Activated T-helper 17 cell treated with anti-CD3 and anti-CD28 coated beads, Interleukin-2, amount 50 U/mL, for 72 hours (primary cell): ENCODE measurements at regions not wholly inside any gene's neighbourhood (a gene's known extent, or its start where the extent isn't known, plus 50 kb on each side); places are given as distances from the start of the nearest gene placed in this dataset.

Experiments used
- ATAC-seq: fragments of 150-1000 bp; cut with Tn5 transposase; replicated peaks from 2 replicates; pipeline ENCODE4 v1.10.0; 2021; ENCODE audit warnings: mild to moderate bottlenecking, moderate library complexity
- H3K27ac Mint-ChIP-seq: one replicate; pipeline ENCODE4 v1.8.0; 2022; ENCODE audit warnings: mixed read lengths
- H3K27me3 Mint-ChIP-seq: one replicate; pipeline ENCODE4 v1.8.0; 2022; ENCODE audit warnings: mixed read lengths
- H3K36me3 Mint-ChIP-seq: one replicate; pipeline ENCODE4 v1.8.0; 2022; ENCODE audit warnings: low read depth, mild to moderate bottlenecking, mixed read lengths
- H3K4me1 Mint-ChIP-seq: one replicate; pipeline ENCODE4 v1.8.0; 2022; ENCODE audit warnings: mixed read lengths
- H3K4me3 Mint-ChIP-seq: one replicate; pipeline ENCODE4 v1.8.0; 2022; ENCODE audit warnings: mild to moderate bottlenecking, mixed read lengths
- H3K9me3 Mint-ChIP-seq: one replicate; pipeline ENCODE4 v1.8.0; 2022; ENCODE audit warnings: mixed read lengths

DNA sequence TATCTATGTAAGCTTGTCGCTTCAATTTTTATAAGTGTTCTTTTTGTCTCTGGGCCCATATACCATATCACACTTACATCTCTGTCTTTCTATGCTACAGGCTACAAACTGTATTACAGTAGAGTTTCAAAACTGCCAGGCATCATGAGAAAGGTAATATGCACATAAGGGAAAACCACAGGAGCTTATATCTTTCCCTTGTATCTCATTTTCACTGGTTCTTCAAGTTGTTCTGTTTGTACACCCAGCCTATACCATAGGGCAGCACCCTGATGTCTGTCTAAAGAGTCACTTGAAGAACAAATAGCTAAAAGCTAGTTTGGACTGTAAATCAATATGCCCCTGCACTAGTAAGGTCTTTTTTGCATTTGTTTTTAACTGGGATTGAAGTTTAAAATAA, 366.7 kb downstream of the FIGN start:
- H3K27me3 Mint-ChIP-seq, result no peaks in the 10 kb centered on the region
- H3K4me1 Mint-ChIP-seq, result no peaks in the 10 kb centered on the region
- peaks cover 11% of the 10 kb centered on the region for H3K9me3 Mint-ChIP-seq
- ATAC-seq, result no peak
- no peaks in the 10 kb centered on the region for H3K36me3 Mint-ChIP-seq
- H3K4me3 Mint-ChIP-seq, result no peak overlapping the region
- H3K27ac Mint-ChIP-seq, result no peak overlapping the region

DNA sequence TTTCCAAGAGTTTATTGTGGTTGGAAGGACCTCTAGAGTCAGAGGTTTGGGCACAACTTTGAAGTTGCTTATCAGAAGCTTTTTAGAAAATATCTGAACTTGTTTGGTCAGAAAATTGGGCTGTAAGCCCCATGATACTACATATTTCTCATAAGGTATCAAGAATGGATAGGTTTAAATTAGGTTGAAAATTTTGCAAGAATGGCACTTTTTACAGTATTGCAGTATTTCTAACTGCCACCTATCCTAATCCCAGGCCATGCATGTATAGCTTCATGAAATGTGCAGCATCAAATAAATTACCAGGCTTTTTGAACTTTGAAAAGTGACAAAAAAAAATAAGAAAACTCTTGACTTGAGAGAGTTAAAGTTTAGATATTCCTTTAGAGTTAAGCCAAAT, 367.2 kb downstream of the FIGN start:
- Mint-ChIP-seq H3K27ac (no peak overlapping the region), H3K4me3 (no peak overlapping the region), H3K9me3 (peaks cover 11% of the 10 kb centered on the region), H3K4me1 (no peaks in the 10 kb centered on the region), H3K36me3 (no peaks in the 10 kb centered on the region), H3K27me3 (no peaks in the 10 kb centered on the region)
- no peak for ATAC-seq

DNA sequence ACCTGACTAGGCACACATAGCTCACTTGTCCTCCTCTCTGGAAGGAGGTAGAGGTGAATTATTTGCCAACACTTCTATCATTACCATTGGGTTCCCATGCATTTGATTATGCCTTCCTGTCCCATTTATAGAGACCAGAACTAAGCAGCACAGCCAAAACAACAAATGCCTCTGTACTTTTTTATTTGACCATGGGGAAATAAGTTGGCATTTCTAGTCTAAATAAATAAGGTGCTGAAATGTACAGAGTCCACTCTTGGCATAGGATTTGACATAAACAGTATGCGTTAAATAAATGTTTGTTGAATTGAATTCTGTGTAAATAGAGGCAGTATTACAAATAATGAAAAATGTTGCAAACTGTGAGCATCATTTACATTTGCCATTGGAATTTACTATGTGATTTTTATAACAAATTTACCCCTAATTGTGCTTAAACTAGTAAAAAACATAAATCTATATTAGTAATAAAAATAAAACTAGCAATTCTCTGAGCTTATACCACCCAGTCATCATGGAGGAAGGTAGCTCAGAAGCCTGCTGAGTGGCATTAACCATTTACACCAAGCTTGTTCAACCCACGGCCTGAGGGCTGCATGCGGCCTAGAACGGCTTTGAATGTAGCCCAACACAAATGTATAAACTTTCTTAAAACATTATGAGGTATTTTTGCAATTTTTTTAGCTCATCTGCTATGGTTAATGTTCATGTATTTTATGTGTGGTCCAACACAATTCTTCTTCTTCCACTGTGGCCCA, 367.8 kb downstream of the FIGN start:
- no peak overlapping the region for H3K27ac Mint-ChIP-seq
- no peak overlapping the region for H3K4me3 Mint-ChIP-seq
- H3K9me3 Mint-ChIP-seq, result peaks cover 11% of the 10 kb centered on the region
- no peak for ATAC-seq
- H3K36me3 Mint-ChIP-seq, result no peaks in the 10 kb centered on the region
- H3K27me3 Mint-ChIP-seq, result no peaks in the 10 kb centered on the region
- H3K4me1 Mint-ChIP-seq, result no peaks in the 10 kb centered on the region

DNA sequence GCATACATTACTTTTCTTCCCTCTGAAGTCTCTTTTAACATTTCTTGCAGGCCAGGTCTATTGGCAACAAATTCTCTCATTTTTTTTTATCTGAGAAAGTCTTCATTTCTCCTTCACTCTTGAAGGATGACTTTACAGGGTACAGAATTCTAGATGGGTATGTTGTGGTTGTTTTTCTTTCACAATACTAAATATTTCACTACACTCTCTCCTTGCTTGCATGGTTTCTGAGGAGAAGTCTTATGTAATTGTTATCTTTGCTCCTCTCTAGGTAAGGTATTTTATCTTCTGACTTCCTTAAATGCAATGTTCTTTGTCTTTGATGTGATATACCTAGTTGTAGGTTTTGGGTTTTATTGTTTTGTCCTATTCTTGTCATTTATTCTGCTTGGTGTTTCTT, 371.1 kb downstream of the FIGN start:
- H3K4me1 Mint-ChIP-seq, result no peaks in the 10 kb centered on the region
- ATAC-seq, result no peak

DNA sequence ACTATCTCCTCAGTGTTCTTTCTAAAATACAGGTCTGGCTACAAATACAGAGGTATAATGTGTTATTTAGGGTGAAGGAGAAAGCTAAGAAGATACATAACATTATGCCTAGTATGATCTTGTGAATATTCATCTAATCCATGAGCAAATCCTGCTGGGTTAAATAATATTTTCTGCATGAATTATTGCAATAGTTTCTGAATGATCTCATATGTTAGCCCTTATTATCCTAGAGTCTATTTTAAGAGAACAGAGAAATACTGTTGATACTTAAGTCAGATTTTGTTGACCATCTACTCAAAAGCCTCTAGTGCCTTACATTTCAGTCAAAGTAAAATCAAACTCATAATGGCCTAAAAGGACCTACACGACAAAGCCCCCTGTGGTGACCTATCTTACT, 382.3 kb downstream of the FIGN start:
- Mint-ChIP-seq H3K27me3 (peaks cover 3% of the 10 kb centered on the region), H3K9me3 (peaks cover 5% of the 10 kb centered on the region), H3K4me1 (no peaks in the 10 kb centered on the region), H3K36me3 (no peaks in the 10 kb centered on the region), H3K27ac (no peak overlapping the region), H3K4me3 (no peak overlapping the region)
- ATAC-seq, result no peak

More for the DNA sequence above, 371.1 kb downstream of the FIGN start:
- Mint-ChIP-seq H3K27ac (no peak overlapping the region), H3K36me3 (no peaks in the 10 kb centered on the region), H3K27me3 (no peaks in the 10 kb centered on the region), H3K4me3 (no peak overlapping the region), H3K9me3 (no peaks in the 10 kb centered on the region)

DNA sequence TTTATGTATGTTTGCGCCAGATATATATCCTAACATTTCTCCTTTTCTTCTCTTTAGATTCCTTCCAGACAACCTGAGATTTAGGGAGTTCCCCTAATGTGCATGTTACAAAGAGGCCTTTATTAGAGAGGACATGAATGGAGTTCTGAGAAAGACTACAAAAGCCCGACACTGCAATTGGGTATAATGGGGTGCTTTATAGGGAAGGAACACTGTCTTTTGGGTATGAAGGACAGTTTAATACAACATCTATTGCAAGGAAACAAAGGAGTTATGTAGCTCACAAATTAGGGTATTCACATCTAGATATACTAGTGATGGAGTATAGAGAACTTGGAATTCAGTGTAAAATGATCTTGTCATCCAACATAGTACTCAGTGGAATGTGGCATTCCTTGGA, 383.8 kb downstream of the FIGN start:
- Mint-ChIP-seq H3K27me3 (peaks cover 4% of the 10 kb centered on the region), H3K4me1 (no peaks in the 10 kb centered on the region), H3K27ac (no peak overlapping the region), H3K9me3 (no peaks in the 10 kb centered on the region), H3K36me3 (no peaks in the 10 kb centered on the region), H3K4me3 (no peak overlapping the region)
- ATAC-seq, result no peak

DNA sequence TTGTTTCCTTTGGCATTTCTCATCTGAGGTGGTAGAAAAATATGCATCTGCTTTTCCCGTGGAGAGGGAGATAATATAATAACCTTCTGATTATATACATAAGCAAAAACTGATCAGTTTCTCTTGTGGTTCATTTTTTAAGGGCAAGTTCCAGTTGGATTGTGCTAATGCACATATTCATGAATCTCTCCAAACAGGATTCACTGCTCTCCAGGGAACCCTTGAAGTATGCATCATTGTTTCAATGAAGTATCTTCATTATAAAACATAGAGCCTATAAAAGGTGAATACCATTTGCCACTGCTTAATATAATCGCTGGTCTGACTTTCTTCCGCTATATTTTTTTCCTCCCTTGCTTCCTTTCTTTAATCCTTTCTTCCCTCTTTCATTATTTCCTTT, 384.7 kb downstream of the FIGN start:
- no peak overlapping the region for H3K27ac Mint-ChIP-seq
- H3K36me3 Mint-ChIP-seq, result no peaks in the 10 kb centered on the region
- H3K27me3 Mint-ChIP-seq, result peaks cover 4% of the 10 kb centered on the region
- H3K9me3 Mint-ChIP-seq, result no peaks in the 10 kb centered on the region
- H3K4me1 Mint-ChIP-seq, result no peaks in the 10 kb centered on the region
- ATAC-seq, result no peak
- no peak overlapping the region for H3K4me3 Mint-ChIP-seq

DNA sequence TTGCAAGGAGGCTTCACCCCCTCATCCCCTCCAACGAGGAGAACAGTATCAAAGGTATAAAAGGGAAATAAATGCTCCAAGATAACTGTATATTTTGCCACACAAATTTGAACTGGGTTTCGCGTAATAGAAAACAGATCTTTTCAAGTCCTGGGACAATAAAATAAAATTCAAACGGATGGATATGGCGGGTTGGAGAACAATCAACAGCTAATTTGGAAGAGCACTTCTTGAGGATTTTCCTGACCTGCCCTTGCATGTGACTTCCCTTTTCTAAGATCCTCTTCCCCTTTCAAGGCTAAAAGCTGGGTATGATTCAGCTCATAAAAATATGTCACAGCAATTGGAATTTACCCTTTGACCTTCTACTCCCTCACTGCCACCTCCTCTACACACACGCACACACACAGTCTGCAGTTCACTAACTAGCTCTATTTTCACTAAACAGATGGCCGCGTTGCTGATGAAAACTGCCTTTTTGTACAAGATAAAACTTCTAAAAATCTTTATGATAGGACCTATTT, 386.9 kb downstream of the FIGN start:
- H3K4me1 Mint-ChIP-seq, result no peaks in the 10 kb centered on the region
- H3K36me3 Mint-ChIP-seq, result no peaks in the 10 kb centered on the region

DNA sequence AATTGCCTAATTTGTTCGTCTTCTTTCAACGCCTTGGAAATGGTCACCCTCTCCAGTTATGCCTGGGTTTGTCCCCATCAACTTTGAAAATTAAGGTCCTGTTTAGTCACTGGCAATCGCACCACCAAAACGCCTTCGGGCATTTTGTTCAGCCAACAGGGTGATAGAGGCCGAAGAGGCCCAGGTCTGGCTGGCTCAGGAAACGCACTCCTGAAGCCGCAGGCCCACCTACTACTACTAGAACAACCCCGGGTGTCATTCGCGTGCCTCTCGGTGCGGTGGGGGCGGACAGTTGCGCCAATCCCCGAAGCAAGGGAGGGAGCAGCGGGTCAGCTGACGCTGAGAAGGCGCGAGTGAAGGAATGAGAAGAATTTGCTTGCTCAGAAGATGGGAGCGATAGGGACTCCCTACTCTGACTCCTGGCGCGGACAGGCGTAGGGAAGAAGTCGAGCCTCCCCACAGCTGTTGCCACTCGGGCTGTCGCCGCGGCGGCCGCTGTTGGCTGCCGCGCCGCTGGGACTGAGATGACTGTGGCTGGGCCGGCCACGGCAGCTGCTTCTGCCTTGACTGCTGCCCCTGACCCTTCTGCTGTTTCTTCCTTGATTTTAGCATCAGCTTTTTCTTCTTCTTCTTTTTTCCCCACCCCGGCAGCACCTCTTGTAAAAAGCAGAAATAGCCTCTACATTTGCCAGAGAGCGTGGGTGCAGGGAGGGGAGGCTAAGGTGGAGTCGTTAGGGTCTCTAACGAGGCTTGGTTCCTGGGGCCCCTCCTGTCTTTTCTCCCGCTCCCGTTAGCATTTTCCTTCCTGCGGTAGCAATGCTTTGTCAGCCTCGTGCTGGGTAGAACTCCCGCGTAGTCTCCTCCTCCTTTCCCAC, 387.6 kb downstream of the FIGN start:
- peaks cover 4% of the 10 kb centered on the region for H3K27me3 Mint-ChIP-seq
- H3K4me1 Mint-ChIP-seq, result no peaks in the 10 kb centered on the region
- no peak for ATAC-seq
- no peaks in the 10 kb centered on the region for H3K36me3 Mint-ChIP-seq
- H3K27ac Mint-ChIP-seq, result no peak overlapping the region
- H3K4me3 Mint-ChIP-seq, result peak overlapping the region; percentile 14
- no peaks in the 10 kb centered on the region for H3K9me3 Mint-ChIP-seq

More for the DNA sequence above, 386.9 kb downstream of the FIGN start:
- peaks cover 4% of the 10 kb centered on the region for H3K27me3 Mint-ChIP-seq
- peak overlapping the region; percentile 14 for H3K4me3 Mint-ChIP-seq
- ATAC-seq, result no peak
- H3K9me3 Mint-ChIP-seq, result no peaks in the 10 kb centered on the region
- H3K27ac Mint-ChIP-seq, result no peak overlapping the region

DNA sequence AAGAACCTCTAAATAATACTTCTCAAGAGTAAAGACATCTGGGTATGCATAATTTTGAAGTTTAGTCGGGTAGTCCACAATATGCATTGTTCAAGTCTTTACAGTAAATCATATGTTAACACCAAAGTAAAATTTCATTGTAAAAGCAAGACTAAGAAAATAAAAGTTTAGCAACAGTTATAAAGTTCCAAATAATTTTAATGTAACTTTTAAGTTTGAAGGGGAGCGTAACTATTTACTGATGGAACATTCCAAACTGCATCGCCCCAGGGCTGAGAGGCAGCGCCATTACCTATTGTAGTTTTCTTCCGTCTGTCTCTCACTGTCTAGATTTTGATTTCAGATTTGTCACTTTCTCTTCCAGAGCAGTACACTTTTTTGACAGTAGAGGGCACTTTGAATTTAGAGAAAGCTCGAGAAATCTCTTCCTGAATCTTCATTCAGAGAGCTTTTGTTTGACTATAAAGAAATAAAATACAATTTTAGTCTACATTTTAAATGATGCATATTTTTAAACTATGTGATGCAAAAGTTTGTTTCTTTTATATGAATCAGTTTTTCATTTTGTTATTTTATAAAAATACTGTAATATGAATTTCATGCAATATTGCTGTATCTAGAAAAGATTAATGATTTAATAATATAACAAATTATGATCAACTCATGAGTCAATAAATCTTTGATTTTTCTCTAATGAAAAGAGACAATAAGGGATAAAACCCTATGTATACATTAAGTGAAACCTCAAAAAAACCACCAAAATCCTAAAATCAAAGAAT, 389.8 kb downstream of the FIGN start:
- H3K4me3 Mint-ChIP-seq, result no peak overlapping the region
- peaks cover 4% of the 10 kb centered on the region for H3K27me3 Mint-ChIP-seq
- no peak for ATAC-seq
- H3K9me3 Mint-ChIP-seq, result no peaks in the 10 kb centered on the region
- no peak overlapping the region for H3K27ac Mint-ChIP-seq
- H3K4me1 Mint-ChIP-seq, result no peaks in the 10 kb centered on the region
- H3K36me3 Mint-ChIP-seq, result no peaks in the 10 kb centered on the region

DNA sequence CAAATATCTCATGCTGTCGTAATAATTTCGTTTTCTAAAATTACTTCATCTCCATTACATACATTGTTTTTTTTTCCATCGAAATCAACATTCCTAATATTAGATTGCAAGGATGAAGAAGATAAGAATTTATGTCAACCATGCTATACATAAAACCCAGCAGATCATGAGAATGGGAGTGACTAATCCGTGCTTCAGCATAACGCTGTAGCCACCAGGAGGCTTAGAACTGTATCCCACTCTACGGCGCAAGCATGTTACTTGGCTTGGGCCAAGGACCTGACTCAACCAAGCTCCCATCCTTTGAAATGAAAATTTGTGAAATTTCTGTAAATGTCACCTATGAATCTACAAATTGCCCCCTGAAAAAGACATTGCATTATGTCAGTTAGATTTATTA, 392.5 kb downstream of the FIGN start:
- Mint-ChIP-seq H3K27ac (no peak overlapping the region), H3K36me3 (no peaks in the 10 kb centered on the region), H3K4me3 (no peak overlapping the region), H3K9me3 (no peaks in the 10 kb centered on the region), H3K4me1 (no peaks in the 10 kb centered on the region), H3K27me3 (no peaks in the 10 kb centered on the region)
- no peak for ATAC-seq

DNA sequence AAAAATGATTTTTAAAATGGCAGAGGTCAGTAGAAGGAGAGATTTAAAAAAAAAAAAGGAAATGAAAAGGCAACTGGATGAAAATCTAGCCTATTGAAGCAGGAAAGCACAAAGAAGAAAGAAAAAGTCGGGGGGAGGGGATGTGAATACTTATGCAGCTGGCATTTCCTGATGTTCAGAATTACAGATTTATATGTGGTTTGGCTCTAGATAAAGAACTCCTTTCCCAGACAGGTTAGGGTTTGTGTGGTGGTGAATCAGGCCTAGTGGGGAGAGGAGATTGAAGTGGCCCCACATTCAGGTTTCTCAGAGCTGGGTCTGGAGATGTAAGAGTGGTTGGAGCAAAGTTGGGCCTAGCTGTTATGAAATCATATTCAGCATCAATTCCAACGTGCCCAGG, 394.4 kb downstream of the FIGN start:
- H3K4me3 Mint-ChIP-seq, result no peak overlapping the region
- no peaks in the 10 kb centered on the region for H3K36me3 Mint-ChIP-seq
- no peak for ATAC-seq
- no peak overlapping the region for H3K27ac Mint-ChIP-seq
- H3K27me3 Mint-ChIP-seq, result no peaks in the 10 kb centered on the region
- no peaks in the 10 kb centered on the region for H3K4me1 Mint-ChIP-seq
- no peaks in the 10 kb centered on the region for H3K9me3 Mint-ChIP-seq

DNA sequence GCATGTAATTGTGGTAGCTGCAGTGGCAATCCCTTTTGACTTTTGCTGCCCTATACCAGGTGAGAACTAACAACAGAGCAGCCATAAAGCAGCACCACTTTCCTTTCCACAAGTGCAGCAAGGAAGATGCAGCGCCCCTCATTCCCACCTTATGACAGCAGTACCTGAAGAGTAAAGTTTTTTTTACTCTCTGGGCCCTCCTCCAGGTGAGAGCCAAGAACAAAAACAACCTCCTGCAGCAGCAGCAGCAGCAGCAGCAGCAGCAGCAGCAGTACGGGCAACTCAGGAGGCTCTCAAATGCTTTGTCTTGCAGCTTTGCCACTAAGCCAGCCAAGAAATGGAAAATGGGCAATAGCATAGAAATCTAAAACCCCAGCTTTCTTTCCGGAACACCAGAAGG, 397.5 kb downstream of the FIGN start:
- Mint-ChIP-seq H3K36me3 (no peaks in the 10 kb centered on the region), H3K9me3 (no peaks in the 10 kb centered on the region), H3K27ac (no peak overlapping the region), H3K4me1 (no peaks in the 10 kb centered on the region), H3K4me3 (no peak overlapping the region), H3K27me3 (no peaks in the 10 kb centered on the region)
- no peak for ATAC-seq

DNA sequence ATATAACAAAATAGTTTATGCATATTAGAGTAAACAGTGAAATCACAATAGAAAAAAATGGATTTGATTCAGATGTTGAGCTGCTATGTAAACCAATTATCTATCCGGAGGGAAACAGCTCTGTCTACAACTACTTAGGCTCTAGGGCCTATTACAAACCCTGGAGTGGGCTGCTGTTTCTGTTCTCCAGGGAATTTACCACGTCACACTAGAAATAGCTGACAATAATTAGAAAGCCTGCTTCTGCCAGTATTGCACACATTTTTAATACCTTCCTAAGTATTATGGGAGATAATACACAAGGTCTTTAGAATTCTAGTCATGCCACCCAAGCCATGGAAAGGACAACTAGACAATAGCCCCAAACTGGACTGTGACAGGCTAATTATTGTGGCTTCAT, 411.1 kb downstream of the FIGN start:
- H3K27ac Mint-ChIP-seq, result no peak overlapping the region
- no peaks in the 10 kb centered on the region for H3K4me1 Mint-ChIP-seq
- no peaks in the 10 kb centered on the region for H3K36me3 Mint-ChIP-seq
- ATAC-seq, result no peak
- no peak overlapping the region for H3K4me3 Mint-ChIP-seq
- H3K9me3 Mint-ChIP-seq, result no peaks in the 10 kb centered on the region
- no peaks in the 10 kb centered on the region for H3K27me3 Mint-ChIP-seq
